Neural cell (in vitro differentiated cells): ENCODE measurements at regions not wholly inside any gene's neighbourhood (a gene's known extent, or its start where the extent isn't known, plus 50 kb on each side); places are given as distances from the start of the nearest gene placed in this dataset.
"Not testable (repeated sequence)": the region's sequence is repeated elsewhere in the genome, so short reads cannot be mapped to it uniquely, and the experiment has no call there.

ENCODE experiments used
- H2AFZ ChIP-seq: fragments of 200-600, 300-800 bp; sonication (generic), shearing (Covaris generic); 2 replicates; pipeline ENCODE4 v1.6.0; 2014; ENCODE audit warnings: low read depth, mild to moderate bottlenecking, antibody characterized with exemption, low read length, moderate library complexity
- H3F3A ChIP-seq: fragments of 200-600 bp; shearing (Covaris generic); 2 replicates; pipeline ENCODE4 v1.6.1; 2016; ENCODE audit warnings: mild to moderate bottlenecking, moderate library complexity, mixed read lengths, antibody characterized with exemption, low read length; ENCODE audit not compliant: insufficient read depth, poor library complexity, severe bottlenecking
- H3K27ac ChIP-seq: fragments of 200-600, 300-800 bp; sonication (generic), shearing (Covaris generic); 2 replicates; pipeline ENCODE4 v1.5.1; 2014; ENCODE audit warnings: mild to moderate bottlenecking, low read length, moderate library complexity
- H3K27me3 ChIP-seq: fragments of 300-800, 200-600 bp; sonication (generic), shearing (Covaris generic); 2 replicates; pipeline ENCODE4 v1.6.0; 2014; ENCODE audit warnings: mild to moderate bottlenecking, low read depth, low read length, moderate library complexity; ENCODE audit not compliant: insufficient read depth
- H3K36me3 ChIP-seq: fragments of 300-800, 200-600 bp; sonication (generic), shearing (Covaris generic); 2 replicates; pipeline ENCODE4 v1.5.1; 2014; ENCODE audit warnings: mild to moderate bottlenecking, antibody characterized with exemption, low read length, moderate library complexity; ENCODE audit not compliant: insufficient read depth
- H3K4me2 ChIP-seq: fragments of 300-800, 200-600 bp; sonication (generic), shearing (Covaris generic); 2 replicates; pipeline ENCODE4 v1.6.0; 2014; ENCODE audit warnings: mild to moderate bottlenecking, low read length
- H3K4me3 ChIP-seq: fragments of 300-800, 200-600 bp; sonication (generic), shearing (Covaris generic); 2 replicates; pipeline ENCODE4 v1.5.1; 2014; ENCODE audit warnings: mild to moderate bottlenecking, low read length, moderate library complexity
- H3K79me2 ChIP-seq: fragments of 200-600 bp; shearing (Covaris generic); replicated peaks from 2 replicates; pipeline ENCODE4 v1.6.0; 2014; ENCODE audit warnings: mild to moderate bottlenecking, low read length, moderate library complexity; ENCODE audit not compliant: insufficient read depth
- H3K9ac ChIP-seq: fragments of 300-800, 200-600 bp; sonication (generic), shearing (Covaris generic); 2 replicates; pipeline ENCODE4 v1.6.1; 2016; ENCODE audit warnings: mild to moderate bottlenecking, low read length, mixed read lengths
- H3K9me2 ChIP-seq: fragments of 200-600 bp; shearing (Covaris generic); 2 replicates; pipeline ENCODE4 v1.6.1; 2016; ENCODE audit warnings: mild to moderate bottlenecking, low read length, mixed read lengths; ENCODE audit not compliant: insufficient read depth
- H3K9me3 ChIP-seq: fragments of 200-600, 300-800 bp; sonication (generic), shearing (Covaris generic); 2 replicates; pipeline ENCODE4 v1.6.1; 2016; ENCODE audit warnings: mild to moderate bottlenecking, mixed run types, low read length, moderate library complexity, mixed read lengths
- H4K20me1 ChIP-seq: fragments of 200-600 bp; shearing (Covaris generic); 2 replicates; pipeline ENCODE4 v1.6.1; 2016; ENCODE audit warnings: mild to moderate bottlenecking, mixed run types; ENCODE audit not compliant: insufficient read depth
- CTCF ChIP-seq: fragments of 450-650 bp; IDR thresholded peaks from 2 replicates; pipeline ENCODE4 v1.5.1; 2014; ENCODE audit warnings: antibody characterized with exemption, mild to moderate bottlenecking, moderate library complexity; ENCODE audit not compliant: poor library complexity, severe bottlenecking
- EP300 ChIP-seq: fragments of 450-650 bp; conservative IDR thresholded peaks from 2 replicates; pipeline ENCODE4 v1.6.1; 2014; ENCODE audit warnings: antibody characterized with exemption, mild to moderate bottlenecking, moderate library complexity; ENCODE audit not compliant: poor library complexity, severe bottlenecking
- EZH2 ChIP-seq: fragments of 200-600, 300-800 bp; shearing (Covaris generic), sonication (generic); IDR thresholded peaks from 2 replicates; pipeline ENCODE4 v1.6.1; 2014; ENCODE audit warnings: antibody characterized with exemption, low read length, borderline replicate concordance, mild to moderate bottlenecking; ENCODE audit not compliant: insufficient read depth, poor library complexity, severe bottlenecking
- MXI1 ChIP-seq: fragments of 450-650 bp; conservative IDR thresholded peaks from 2 replicates; pipeline ENCODE4 v1.6.1; 2014; ENCODE audit warnings: antibody characterized with exemption, mild to moderate bottlenecking; ENCODE audit not compliant: poor library complexity, severe bottlenecking
- POLR2AphosphoS5 ChIP-seq: IDR thresholded peaks from 2 replicates; pipeline ENCODE4 v1.6.1; 2012
- RAD21 ChIP-seq: fragments of 450-650 bp; conservative IDR thresholded peaks from 2 replicates; pipeline ENCODE4 v1.6.1; 2014; ENCODE audit warnings: antibody characterized with exemption, mild to moderate bottlenecking, moderate library complexity
- REST ChIP-seq: IDR thresholded peaks from 2 replicates; pipeline ENCODE4 v1.6.1; 2012; ENCODE audit warnings: borderline replicate concordance
- SMC3 ChIP-seq: fragments of 450-650 bp; conservative IDR thresholded peaks from 2 replicates; pipeline ENCODE4 v1.6.1; 2014; ENCODE audit warnings: antibody characterized with exemption, mild to moderate bottlenecking, moderate library complexity; ENCODE audit not compliant: poor library complexity
- TAF1 ChIP-seq: IDR thresholded peaks from 2 replicates; pipeline ENCODE4 v1.6.1; 2012; ENCODE audit warnings: low read depth

DNA sequence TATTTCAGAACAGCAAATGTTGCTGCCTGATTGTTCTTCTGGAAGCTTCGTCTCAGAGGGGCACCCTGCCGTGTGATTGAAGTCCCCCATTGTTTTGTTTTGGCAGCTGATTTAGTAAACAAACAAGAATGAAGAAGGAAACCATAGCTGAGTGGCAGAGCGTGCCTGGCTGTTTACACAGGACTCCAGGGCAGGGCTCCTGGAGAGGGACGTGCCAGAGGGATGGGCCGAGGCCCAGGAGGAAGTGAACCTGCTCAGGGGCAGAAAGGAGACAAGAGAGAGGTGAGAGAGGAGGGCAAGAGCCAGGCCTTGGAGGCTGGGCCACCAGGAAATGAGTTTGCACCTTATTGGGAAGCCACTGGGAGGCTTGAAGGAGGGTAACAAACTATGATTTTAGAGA, 85.5 kb upstream of the B3GAT1 start:
- H3K9me3 ChIP-seq = no peaks in the 10 kb centered on the region
- H4K20me1 ChIP-seq = no peaks in the 10 kb centered on the region
- no peaks in the 10 kb centered on the region for H3K9me2 ChIP-seq
- H2AFZ ChIP-seq = no peak overlapping the region
- H3K4me2 ChIP-seq = no peak overlapping the region
- H3K27me3 ChIP-seq = no peaks in the 10 kb centered on the region
- no peak overlapping the region for H3K4me3 ChIP-seq
- TF ChIP-seq REST (no peak), SMC3 (no peak), EP300 (no peak), MXI1 (no peak), TAF1 (no peak), EZH2 (no peak), CTCF (no peak), RAD21 (no peak), POLR2AphosphoS5 (no peak)
- H3K36me3 ChIP-seq = no peaks in the 10 kb centered on the region
- no peaks in the 10 kb centered on the region for H3F3A ChIP-seq
- H3K9ac ChIP-seq = no peak overlapping the region
- no peaks in the 10 kb centered on the region for H3K79me2 ChIP-seq
- H3K27ac ChIP-seq = no peak overlapping the region

DNA sequence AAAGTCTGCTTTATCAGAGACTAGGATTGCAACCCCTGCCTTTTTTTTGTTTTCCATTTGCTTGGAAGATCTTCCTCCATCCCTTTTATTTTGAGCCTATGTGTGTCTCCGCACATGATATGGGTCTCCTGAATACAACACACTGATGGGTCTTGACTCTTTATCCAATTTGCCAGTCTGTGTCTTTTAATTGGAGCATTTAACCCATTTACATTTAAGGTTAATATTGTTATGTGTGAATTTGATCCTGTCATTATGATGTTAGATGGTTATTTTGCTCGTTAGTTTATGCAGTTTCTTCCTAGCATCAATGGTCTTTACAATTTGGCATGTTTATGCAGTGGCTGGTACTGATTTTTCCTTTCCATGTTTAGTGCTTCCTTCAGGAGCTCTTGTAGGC, 84.0 kb upstream of the B3GAT1 start:
- H3F3A ChIP-seq, H2AFZ ChIP-seq, H3K27ac ChIP-seq, H3K79me2 ChIP-seq, H4K20me1 ChIP-seq, H3K9me3 ChIP-seq, H3K4me2 ChIP-seq, H3K36me3 ChIP-seq, H3K4me3 ChIP-seq, H3K27me3 ChIP-seq, H3K9me2 ChIP-seq, H3K9ac ChIP-seq: not testable (repeated sequence)

GRCh38 chr11:134494395-134494794, 82.4 kb upstream of the B3GAT1 start:
- not testable (repeated sequence) for H3K9ac ChIP-seq, H4K20me1 ChIP-seq, H3K27me3 ChIP-seq, H3F3A ChIP-seq, H2AFZ ChIP-seq, H3K9me2 ChIP-seq, H3K4me2 ChIP-seq, H3K36me3 ChIP-seq, H3K79me2 ChIP-seq, H3K4me3 ChIP-seq, H3K9me3 ChIP-seq, H3K27ac ChIP-seq

- H3K4me3 ChIP-seq, H3K4me2 ChIP-seq, H2AFZ ChIP-seq, H3K9me2 ChIP-seq, H3K9ac ChIP-seq, H4K20me1 ChIP-seq, H3K9me3 ChIP-seq, H3K79me2 ChIP-seq, H3F3A ChIP-seq, H3K36me3 ChIP-seq, H3K27ac ChIP-seq, H3K27me3 ChIP-seq: not testable (repeated sequence)
Measured at GRCh38 chr11:134492411-134492810, 80.4 kb upstream of the B3GAT1 start.
